ENCODE measurements at regions not wholly inside any gene's neighbourhood (a gene's known extent, or its start where the extent isn't known, plus 50 kb on each side); places are given as distances from the start of the nearest gene placed in this dataset.

- TF ChIP-seq ERG (CRISPR knock-in tag; IDR thresholded peaks at IDR 0.05), result no peak
- no peak for TF ChIP-seq SMAD4 (CRISPR knock-in tag; IDR thresholded peaks at IDR 0.05)
- no peak for TF ChIP-seq RELA (CRISPR knock-in tag; IDR thresholded peaks at IDR 0.05; ENCODE audit: borderline replicate concordance)
- no peak for TF ChIP-seq ZNF671 (CRISPR knock-in tag; IDR thresholded peaks at IDR 0.05)
- no peak for TF ChIP-seq GTF2I (CRISPR knock-in tag; conservative IDR thresholded peaks at IDR 0.05)
- TF ChIP-seq PRDM15 (CRISPR knock-in tag; IDR thresholded peaks at IDR 0.05), result no peak
Measured at GRCh38 chr5:12204761-12205160, 300.5 kb upstream of the CTNND2 start (continued).

- no peak for TF ChIP-seq GRHL2 (CRISPR knock-in tag; IDR thresholded peaks at IDR 0.05; ENCODE audit: insufficient replicate concordance, severe bottlenecking)
- no peak for TF ChIP-seq USF1 (CRISPR knock-in tag; IDR thresholded peaks at IDR 0.05)
- TF ChIP-seq E2F5 (CRISPR knock-in tag; IDR thresholded peaks at IDR 0.05), result no peak
- no peak for TF ChIP-seq ZNF317 (CRISPR knock-in tag; IDR thresholded peaks at IDR 0.05; ENCODE audit: borderline replicate concordance, low read depth)
- no peak for TF ChIP-seq AFF4 (CRISPR knock-in tag; IDR thresholded peaks at IDR 0.05; ENCODE audit: borderline replicate concordance)
- no peak for TF ChIP-seq CDX4 (CRISPR knock-in tag; IDR thresholded peaks at IDR 0.05; ENCODE audit: borderline replicate concordance)
- no peak for TF ChIP-seq JUN (CRISPR knock-in tag; IDR thresholded peaks at IDR 0.05)
- TF ChIP-seq MLX (CRISPR knock-in tag; IDR thresholded peaks at IDR 0.05), result no peak
- TF ChIP-seq CTCF (IDR thresholded peaks at IDR 0.05), result no peak
- TF ChIP-seq GTF2I (CRISPR knock-in tag; conservative IDR thresholded peaks at IDR 0.05), result no peak
- TF ChIP-seq NR1H2 (CRISPR knock-in tag; IDR thresholded peaks at IDR 0.05), result no peak
- no peak for TF ChIP-seq ZNF532 (CRISPR knock-in tag; IDR thresholded peaks at IDR 0.05; ENCODE audit: borderline replicate concordance)
- ChIA-PET CTCF (no interaction called here), POLR2A (no interaction called here)
- no peak for DNase-seq (ENCODE audit: low spot score)
- Mint-ChIP-seq H3K4me1 (no peaks in the 10 kb centered on the region), H3K27me3 (ENCODE audit: low read depth) (no peaks in the 10 kb centered on the region), H3K4me3 (no peak overlapping the region), H3K9me3 (peaks cover 4% of the 10 kb centered on the region), H3K36me3 (no peaks in the 10 kb centered on the region), H3K27ac (no peak overlapping the region)
- no peak for ATAC-seq
Measured at GRCh38 chr5:12193536-12193935, 289.3 kb upstream of the CTNND2 start.

All from WTC11 (cell line).